GM12878 (cell line): ENCODE measurements at regions not wholly inside any gene's neighbourhood (a gene's known extent, or its start where the extent isn't known, plus 50 kb on each side); places are given as distances from the start of the nearest gene placed in this dataset.

Experiments used
- BCL3 ChIP-seq: IDR thresholded peaks from 2 replicates; pipeline ENCODE4 v1.6.1; 2011; ENCODE audit warnings: borderline replicate concordance, low read depth, mild to moderate bottlenecking, moderate library complexity, low read length; ENCODE audit not compliant: insufficient read depth, poor library complexity, severe bottlenecking
- BMI1 ChIP-seq: fragments of 450-650 bp; IDR thresholded peaks from 2 replicates; pipeline ENCODE4 v1.6.1; 2016; ENCODE audit warnings: mild to moderate bottlenecking, moderate library complexity, borderline replicate concordance
- BRCA1 ChIP-seq: IDR thresholded peaks from 2 replicates; pipeline ENCODE4 v1.6.1; 2011; ENCODE audit warnings: low read depth, low read length, improper control_type of control experiment
- CTCF ChIP-seq, 3 experiments: IDR thresholded peaks in 2 of 3; conservative IDR thresholded peaks in 1 of 3; 2 replicates each; pipeline ENCODE4 v1.5.1; 2011; ENCODE audit warnings: low read depth in 3 of 3, low read length in 3 of 3, mild to moderate bottlenecking in 3 of 3, control low read depth in 2 of 3, moderate library complexity in 2 of 3, inconsistent platforms in 1 of 3, mixed read lengths in 1 of 3; ENCODE audit not compliant: control insufficient read depth in 2 of 3, insufficient read depth in 1 of 3; ENCODE audit errors: extremely low read depth in 1 of 3
- EP300 ChIP-seq, 2 experiments: fragments of 150-350 bp in 1 of 2; IDR thresholded peaks; 2 replicates each; pipeline ENCODE4 v1.6.1; 2011 to 2012; ENCODE audit warnings: low read depth in 2 of 2, low read length in 2 of 2, borderline replicate concordance in 1 of 2, improper control_type of control experiment in 1 of 2, inconsistent platforms in 1 of 2; ENCODE audit not compliant: control insufficient read depth in 1 of 2
- EZH2 ChIP-seq: IDR thresholded peaks from 2 replicates; pipeline ENCODE4 v1.6.1; 2012; ENCODE audit warnings: low read depth, mild to moderate bottlenecking, control low read depth, inconsistent platforms, low read length, borderline replicate concordance; ENCODE audit not compliant: control insufficient read depth
- NRF1 ChIP-seq: conservative IDR thresholded peaks from 2 replicates; pipeline ENCODE4 v1.6.1; 2011; ENCODE audit warnings: mild to moderate bottlenecking, low read depth, low read length, improper control_type of control experiment
- SPI1 ChIP-seq: IDR thresholded peaks from 2 replicates; pipeline ENCODE4 v1.6.1; 2011; ENCODE audit warnings: low read depth, mild to moderate bottlenecking, low read length, moderate library complexity, borderline replicate concordance; ENCODE audit not compliant: insufficient read depth

- TF ChIP-seq NRF1, result no peak
- no peak for TF ChIP-seq CTCF (IDR thresholded peaks at IDR 0.05 in 2 of 3, conservative IDR thresholded peaks at IDR 0.05 in 1 of 3; ENCODE audit: control insufficient read depth in 2 of 3, extremely low read depth in 1 of 3, insufficient read depth in 1 of 3, low read depth in 3 of 3, low read length in 3 of 3)
- no peak for TF ChIP-seq BMI1
- TF ChIP-seq EP300 (IDR thresholded peaks at IDR 0.05; ENCODE audit: borderline replicate concordance in 1 of 2, control insufficient read depth in 1 of 2, low read depth in 2 of 2, low read length in 2 of 2), result no peak
- no peak for TF ChIP-seq SPI1
- no peak for TF ChIP-seq BCL3
- TF ChIP-seq EZH2, result no peak
- TF ChIP-seq BRCA1, result no peak
Observed at GRCh38 chr3:170656284-170656683, 70.4 kb upstream of the SLC7A14 start.
